ENCODE measurements at regions not wholly inside any gene's neighbourhood (a gene's known extent, or its start where the extent isn't known, plus 50 kb on each side); places are given as distances from the start of the nearest gene placed in this dataset.

GRCh38 chr2:7427293-7428060, 510.3 kb downstream of the RNF144A start:
- TF ChIP-seq CTCF (IDR thresholded peaks at IDR 0.05 in 2 of 3, conservative IDR thresholded peaks at IDR 0.05 in 1 of 3; ENCODE audit: borderline replicate concordance in 1 of 3, insufficient read depth in 1 of 3, low read depth in 2 of 3, low read length in 2 of 3) (peak; percentile 44 to 76 (median 56); a peak in 4 of 6 replicates), MAX (IDR thresholded peaks at IDR 0.05) (no peak), POLR2A (IDR thresholded peaks at IDR 0.05; ENCODE audit: borderline replicate concordance, extremely low read depth, insufficient read depth, insufficient read length) (no peak), ATF3 (IDR thresholded peaks at IDR 0.05) (no peak), ZBTB33 (IDR thresholded peaks at IDR 0.05; ENCODE audit: extremely low read depth, insufficient replicate concordance, low read length) (no peak), EGR1 (IDR thresholded peaks at IDR 0.05; ENCODE audit: low read depth) (no peak), YY1 (IDR thresholded peaks at IDR 0.05; ENCODE audit: extremely low read depth, insufficient replicate concordance, low read depth, low read length) (no peak), SIN3A (IDR thresholded peaks at IDR 0.05; ENCODE audit: low read depth) (no peak), RAD21 (IDR thresholded peaks at IDR 0.05; ENCODE audit: low read depth) (peak; percentile 81), POLR2AphosphoS5 (IDR thresholded peaks at IDR 0.05; ENCODE audit: low read depth, low read length) (no peak), EZH2 (IDR thresholded peaks at IDR 0.05) (no peak), JUND (IDR thresholded peaks at IDR 0.05) (no peak)
